Liver (tissue), 3 donors: ENCODE measurements at regions not wholly inside any gene's neighbourhood (a gene's known extent, or its start where the extent isn't known, plus 50 kb on each side); places are given as distances from the start of the nearest gene placed in this dataset.

ENCODE experiments used
- CTCF ChIP-seq: fragments of 150-350 bp; IDR thresholded peaks from 2 replicates; pipeline ENCODE4 v1.5.1; 2017; ENCODE audit warnings: improper control_type of control experiment, low read depth, low read length; ENCODE audit not compliant: missing input control
- EGR1 ChIP-seq, 2 donors: IDR thresholded peaks; 2 replicates each; pipeline ENCODE4 v1.6.1; 2016 to 2018; ENCODE audit warnings: antibody characterized with exemption in 2 of 2, low read depth in 2 of 2
- GABPA ChIP-seq, 2 donors: IDR thresholded peaks in 1 of 2; conservative IDR thresholded peaks in 1 of 2; 2 replicates each; pipeline ENCODE4 v1.6.1; 2016; ENCODE audit warnings: antibody characterized with exemption in 2 of 2, mild to moderate bottlenecking in 1 of 2, moderate library complexity in 1 of 2
- MAX ChIP-seq: IDR thresholded peaks from 2 replicates; pipeline ENCODE4 v1.6.1; 2016; ENCODE audit warnings: antibody characterized with exemption
- NR2F2 ChIP-seq: IDR thresholded peaks from 2 replicates; pipeline ENCODE4 v1.6.1; 2016; ENCODE audit warnings: antibody characterized with exemption
- RAD21 ChIP-seq, 2 donors: IDR thresholded peaks; 2 replicates each; pipeline ENCODE4 v1.6.1; 2016; ENCODE audit warnings: antibody characterized with exemption in 2 of 2, mild to moderate bottlenecking in 2 of 2
- REST ChIP-seq: IDR thresholded peaks from 2 replicates; pipeline ENCODE4 v1.6.1; 2016; ENCODE audit warnings: antibody characterized with exemption, mild to moderate bottlenecking
- RXRA ChIP-seq, 2 donors: IDR thresholded peaks; 2 replicates each; pipeline ENCODE4 v1.6.1; 2017 to 2018; ENCODE audit warnings: antibody characterized with exemption in 2 of 2, mild to moderate bottlenecking in 1 of 2
- SP1 ChIP-seq: IDR thresholded peaks from 2 replicates; pipeline ENCODE4 v1.6.1; 2018; ENCODE audit warnings: antibody characterized with exemption, mild to moderate bottlenecking
- TAF1 ChIP-seq: conservative IDR thresholded peaks from 2 replicates; pipeline ENCODE4 v1.6.1; 2016; ENCODE audit warnings: antibody characterized with exemption, mild to moderate bottlenecking
- YY1 ChIP-seq: IDR thresholded peaks from 2 replicates; pipeline ENCODE4 v1.6.1; 2016; ENCODE audit warnings: antibody characterized with exemption, mild to moderate bottlenecking
- ZBTB33 ChIP-seq: IDR thresholded peaks from 2 replicates; pipeline ENCODE4 v1.6.1; 2016; ENCODE audit warnings: antibody characterized with exemption
- donor health status: healthy.
- donor health status: healthy.

- TF ChIP-seq MAX (no peak), CTCF (no peak), TAF1 (no peak), YY1 (no peak), RAD21 (IDR thresholded peaks at IDR 0.05) (no peak), SP1 (no peak), RXRA (IDR thresholded peaks at IDR 0.05) (no peak), REST (no peak), ZBTB33 (no peak), NR2F2 (no peak), EGR1 (IDR thresholded peaks at IDR 0.05; ENCODE audit: low read depth in 2 of 2) (no peak), GABPA (IDR thresholded peaks at IDR 0.05 in 1 of 2, conservative IDR thresholded peaks at IDR 0.05 in 1 of 2) (no peak)
These were observed 153.2 kb upstream of the GPR149 start for GRCh38 chr3:154583086-154583634.
